Activated CD4-positive, alpha-beta T cell treated with anti-CD3 and anti-CD28 coated beads, Interleukin-2, amount 50 U/mL, for 1 hour (primary cell): ENCODE measurements at regions not wholly inside any gene's neighbourhood (a gene's known extent, or its start where the extent isn't known, plus 50 kb on each side); places are given as distances from the start of the nearest gene placed in this dataset.

Experiments
- DNase-seq: peaks from one replicate; pipeline ENCODE4 v3.0.0-alpha.2; 2020

DNA sequence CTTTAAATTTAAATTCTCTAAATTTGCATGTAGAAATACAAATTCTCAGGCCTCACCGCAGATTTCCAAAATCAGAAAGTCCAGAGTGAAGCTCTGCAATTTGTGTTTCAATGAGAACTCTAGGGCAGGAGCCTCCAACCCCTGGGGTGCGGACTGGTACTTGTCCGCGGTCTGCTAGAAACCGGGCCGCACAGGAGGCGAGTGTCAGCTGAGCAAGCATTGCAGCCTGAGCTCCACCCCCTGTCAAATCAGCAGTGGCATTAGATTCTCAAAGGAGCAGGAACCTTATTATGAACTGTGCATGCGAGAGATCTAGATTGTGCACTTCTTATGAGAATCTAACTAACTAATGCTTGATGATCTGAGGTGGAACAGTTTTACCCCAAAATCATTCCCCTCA lies 203.0 kb upstream of the PCSK2 start:
- no peak for DNase-seq

DNA sequence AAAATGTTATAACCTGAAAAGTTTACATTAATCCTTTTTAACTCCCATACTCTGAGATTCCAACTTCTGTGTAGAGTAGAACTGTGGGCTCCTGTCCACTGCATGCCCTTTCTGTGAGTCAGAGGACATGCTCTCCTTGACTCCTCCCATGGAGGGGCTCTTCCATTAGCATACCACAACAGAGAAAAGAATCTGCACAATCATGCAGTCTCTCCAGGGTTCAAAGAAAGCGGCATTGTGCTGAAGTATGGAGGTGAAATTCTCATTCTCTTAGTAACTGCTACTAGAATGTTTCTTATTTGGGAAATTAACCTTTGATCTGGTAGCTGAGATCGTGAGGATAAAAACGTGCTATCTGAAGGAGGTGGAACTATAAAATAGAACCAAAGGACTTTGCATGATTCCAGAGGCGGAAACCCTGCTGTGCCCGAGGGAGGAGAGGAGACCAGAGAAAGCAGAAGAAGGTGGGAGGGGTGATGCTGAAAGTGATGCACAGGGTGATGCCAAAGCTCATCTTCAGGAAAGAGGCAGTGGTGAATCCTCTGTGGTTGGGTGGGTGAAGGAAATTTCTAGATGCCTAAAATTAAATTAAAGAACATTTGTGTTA lies 202.2 kb upstream of the PCSK2 start:
- DNase-seq: no peak

DNA sequence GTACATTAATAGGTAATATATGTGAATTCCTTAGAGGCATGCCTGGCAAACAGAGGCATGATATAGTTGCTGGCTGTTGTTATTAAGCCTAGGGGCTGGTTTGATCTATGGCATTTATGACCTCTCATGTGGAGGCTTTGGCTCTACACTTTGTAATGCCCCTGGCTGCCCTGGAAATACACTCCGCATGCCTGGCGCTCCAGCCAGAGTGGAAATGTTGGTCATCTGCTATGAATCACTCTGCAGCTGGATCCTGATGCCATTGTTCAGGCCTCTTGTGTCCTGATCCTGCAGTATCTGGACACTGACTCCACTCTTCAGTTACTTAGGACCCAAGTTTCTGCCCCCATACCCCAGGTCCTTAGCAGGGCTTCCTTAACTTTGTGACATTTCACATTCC lies 200.5 kb upstream of the PCSK2 start:
- DNase-seq: no peak

DNA sequence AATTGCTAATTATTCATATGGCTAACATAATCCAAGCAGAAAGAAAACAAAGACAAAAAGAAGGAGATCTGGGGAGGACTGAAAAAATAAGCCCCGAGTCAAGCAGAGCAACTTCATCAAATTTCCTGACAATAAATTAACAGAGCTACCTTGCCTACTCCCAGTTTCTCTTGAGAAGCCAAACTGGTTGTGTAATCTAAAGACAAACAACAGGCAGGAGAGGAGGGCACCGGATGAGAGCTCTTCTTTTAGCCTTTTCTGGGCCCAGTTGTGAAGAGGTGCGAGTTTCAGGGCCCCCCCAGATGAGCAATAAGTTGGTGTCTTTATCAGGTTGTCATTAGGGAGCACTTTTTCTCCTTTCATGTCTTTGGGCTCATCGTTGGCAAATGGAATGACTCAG lies 197.1 kb upstream of the PCSK2 start:
- DNase-seq: no peak

DNA sequence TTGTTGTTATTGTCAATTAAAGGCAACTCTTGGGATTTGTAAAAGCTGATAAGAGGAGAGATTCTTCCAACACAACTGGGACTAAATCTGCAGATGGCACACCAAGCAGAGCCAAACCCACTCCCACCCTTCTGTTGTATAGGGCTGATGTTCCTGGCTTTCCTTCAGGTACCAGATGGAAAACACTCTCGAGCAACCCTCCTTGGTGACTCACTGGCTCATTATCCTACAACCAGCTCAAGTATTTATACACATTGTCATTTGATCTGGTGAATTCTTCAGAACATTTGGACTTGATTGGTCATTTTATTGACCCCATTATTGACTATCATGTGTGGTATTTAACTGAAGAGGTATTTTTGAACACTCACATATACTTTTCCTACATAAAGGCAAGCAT lies 190.3 kb upstream of the PCSK2 start:
- no peak for DNase-seq

DNA sequence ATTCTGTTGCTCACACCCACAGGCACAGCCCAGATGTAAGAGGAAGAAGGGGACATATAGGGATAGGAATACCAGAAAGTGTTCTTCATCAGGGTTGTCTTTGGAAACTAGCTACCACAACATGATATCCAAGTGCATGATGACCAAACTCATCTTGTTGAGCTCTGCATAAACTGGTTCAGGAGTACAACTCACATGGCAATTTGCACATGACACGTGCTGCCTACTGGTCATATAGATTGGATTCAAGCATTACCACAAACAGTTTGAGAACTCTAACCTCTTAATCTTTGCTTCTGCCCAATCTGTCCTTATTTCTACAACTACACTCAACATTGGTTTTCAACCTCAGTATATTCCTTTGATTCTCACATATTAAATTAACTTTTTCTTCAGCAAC lies 184.7 kb upstream of the PCSK2 start:
- no peak for DNase-seq

DNA sequence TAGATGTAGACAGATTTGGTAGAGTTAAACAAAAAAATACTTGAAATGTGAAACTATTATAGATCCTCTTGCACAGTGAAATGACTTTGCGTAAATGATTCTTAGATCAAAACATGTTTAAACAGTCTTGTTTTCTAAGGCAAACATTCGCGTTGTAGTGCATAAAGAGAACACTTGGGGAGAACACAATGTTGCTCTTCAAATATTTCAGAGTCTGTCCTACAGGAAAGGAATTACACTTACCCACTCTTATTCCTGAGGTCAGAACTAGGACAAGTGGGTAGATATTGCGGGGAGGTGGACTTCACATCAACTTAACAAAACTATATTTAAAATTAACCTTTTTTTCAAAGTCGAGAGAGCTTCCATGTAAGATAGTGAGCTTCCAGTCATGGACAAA lies 183.5 kb upstream of the PCSK2 start:
- DNase-seq: no peak

DNA sequence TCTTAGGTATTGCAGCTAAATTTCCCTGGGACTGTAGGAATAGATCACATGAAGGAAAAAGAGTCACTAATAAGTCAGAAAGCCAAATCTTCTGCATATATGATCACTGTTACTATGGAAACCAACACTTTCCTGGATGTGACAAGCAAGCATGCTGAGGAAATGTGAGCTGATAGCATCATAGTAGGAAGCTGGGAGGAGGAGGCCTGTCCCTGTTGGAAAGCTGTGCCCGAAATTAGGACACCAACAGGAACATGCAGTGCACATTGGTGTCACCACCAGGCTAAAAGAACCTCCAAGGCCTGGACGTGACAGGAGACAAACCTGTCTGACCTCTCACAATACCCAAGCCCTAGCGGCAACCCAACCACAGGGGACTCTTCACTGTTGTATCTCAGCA lies 181.9 kb upstream of the PCSK2 start:
- DNase-seq: no peak

DNA sequence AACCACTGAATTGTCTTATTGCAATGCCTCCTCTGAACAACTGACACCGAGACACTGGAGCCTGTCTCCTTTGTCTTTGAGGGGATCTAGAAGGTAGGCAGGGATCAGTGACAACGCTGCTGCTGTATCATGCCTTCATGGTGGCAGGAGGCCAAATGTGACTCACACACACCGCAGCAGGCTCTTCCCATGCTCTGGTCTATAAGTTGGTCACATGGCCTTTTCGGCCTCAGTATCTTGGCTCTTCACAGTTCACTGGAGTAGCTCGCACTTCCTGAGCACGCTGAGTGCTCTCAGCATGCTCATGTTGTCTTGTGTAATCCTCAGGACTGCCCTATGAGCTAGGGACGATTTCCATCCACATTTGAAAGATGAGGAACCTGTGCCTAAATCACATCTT lies 167.4 kb upstream of the PCSK2 start:
- DNase-seq: no peak

DNA sequence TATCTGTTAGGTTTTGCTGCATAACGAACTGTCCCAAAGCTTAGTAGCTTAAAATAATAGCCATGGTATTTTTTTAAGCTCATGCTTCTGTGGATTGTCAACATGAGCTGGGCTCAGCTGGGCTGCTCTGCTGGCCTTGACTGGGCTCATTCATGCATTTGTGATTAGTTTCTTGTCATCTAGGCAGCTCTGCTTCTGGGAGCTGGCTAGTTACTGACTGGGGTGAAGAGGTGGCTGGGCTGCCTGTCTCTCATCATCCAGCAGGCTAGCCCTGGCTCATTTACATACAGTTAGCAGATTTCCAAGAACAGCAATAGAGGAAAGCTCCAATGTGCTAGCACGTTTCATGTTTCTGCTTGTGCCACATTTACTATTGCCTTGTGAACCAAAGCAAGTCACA lies 165.1 kb upstream of the PCSK2 start:
- no peak for DNase-seq

DNA sequence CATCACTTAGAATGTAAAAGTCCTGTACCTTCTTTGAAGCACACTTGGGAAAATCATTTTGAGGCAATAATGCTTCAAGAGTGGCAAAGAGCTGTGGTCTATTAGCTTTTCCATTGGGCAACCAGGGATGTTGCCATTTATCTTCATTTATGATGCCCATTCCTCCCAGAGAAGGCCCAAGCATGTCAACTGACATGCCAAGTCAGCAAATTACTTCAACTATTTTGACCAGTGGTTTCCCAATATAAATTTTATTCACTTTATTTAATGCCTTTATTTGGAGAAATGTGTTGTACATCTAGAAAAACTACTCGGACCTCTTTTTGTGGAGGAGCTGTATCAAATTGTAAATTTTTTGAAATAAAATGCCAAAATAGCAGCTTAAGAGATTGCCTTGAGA lies 164.1 kb upstream of the PCSK2 start:
- no peak for DNase-seq

DNA sequence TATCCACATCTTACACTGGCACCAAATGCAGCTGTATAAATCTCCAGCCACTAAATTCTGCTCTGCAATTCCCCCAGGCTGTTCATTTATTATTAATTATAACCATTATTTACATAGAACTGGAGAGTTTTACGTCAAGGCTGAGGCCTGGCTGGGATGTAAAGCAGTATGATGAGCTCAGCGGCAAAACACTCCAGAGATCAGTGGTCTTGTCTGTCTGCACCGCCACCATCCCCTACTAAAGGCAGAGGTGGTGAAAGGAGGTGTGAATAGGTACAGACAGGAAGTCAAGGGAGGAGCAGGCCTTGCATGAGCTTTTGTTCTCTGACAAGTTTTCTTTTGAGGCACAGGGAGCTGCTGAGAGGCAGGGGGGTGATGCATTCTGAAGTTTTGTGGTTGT lies 159.9 kb upstream of the PCSK2 start:
- no peak for DNase-seq

DNA sequence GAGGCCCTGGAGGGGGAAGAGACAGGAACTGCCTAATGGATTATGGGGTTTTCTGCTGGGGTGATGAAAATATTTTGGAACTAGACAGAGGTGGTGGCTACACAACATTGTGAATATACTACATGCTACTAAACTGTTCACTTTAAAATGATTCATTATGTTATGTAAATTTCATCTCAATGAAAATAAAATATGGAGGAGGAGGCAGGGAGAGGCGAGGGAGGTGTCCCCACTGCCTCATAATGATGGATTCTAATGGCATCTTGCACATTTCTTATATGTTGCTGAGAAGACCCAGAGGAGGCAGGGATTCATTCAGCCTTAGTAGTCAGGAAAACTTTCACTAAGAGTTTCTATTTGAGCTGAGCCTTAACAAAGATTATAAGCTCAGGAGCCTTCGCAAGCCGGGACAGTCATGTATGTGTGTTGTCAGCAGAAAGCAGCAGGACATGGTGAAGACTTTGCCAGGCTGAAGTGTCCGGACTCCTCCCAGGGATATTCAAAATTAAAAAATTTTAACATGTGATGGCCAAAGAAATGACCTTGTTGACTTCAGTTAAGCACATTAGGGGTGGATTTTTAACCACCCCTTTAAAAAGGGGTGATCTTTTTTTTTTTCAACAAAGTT lies 158.6 kb upstream of the PCSK2 start:
- no peak for DNase-seq

DNA sequence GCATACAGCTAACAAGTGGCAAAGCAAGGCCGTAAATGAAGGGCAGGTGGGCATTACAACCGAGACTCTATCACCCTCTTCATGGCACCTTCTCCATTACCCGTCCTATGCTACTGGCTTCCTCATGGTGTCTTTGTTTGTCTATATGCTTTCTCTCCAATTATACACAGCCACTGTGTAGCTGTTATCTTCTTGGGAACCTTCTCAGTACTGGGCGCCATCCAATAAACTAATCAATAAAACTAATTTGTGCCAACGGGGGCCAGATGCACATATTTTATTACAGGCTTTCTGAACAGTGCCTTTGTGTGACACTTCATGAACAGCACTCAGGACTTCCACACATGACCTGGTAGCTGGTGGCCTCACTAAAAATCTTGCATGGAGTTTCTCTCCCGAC lies 149.8 kb upstream of the PCSK2 start:
- no peak for DNase-seq

DNA sequence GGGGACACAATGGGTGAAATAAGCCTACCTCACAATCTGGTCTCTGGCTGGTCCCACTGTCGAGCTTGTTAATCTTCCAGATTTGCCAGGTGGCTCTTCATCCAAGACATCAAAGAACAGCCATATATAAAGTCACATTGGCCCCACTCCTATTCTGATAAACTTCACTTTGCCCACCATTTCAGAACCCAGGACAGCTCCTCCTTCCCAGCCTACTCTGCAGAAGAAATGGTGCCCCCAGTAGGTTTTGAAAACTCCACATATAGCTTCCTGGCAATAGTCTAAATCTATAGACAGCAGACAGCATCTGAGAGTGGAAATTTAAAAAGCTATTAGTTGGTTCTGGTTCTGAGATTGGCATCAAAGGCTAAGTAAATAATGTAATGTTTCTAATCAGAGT lies 143.1 kb upstream of the PCSK2 start:
- no peak for DNase-seq

DNA sequence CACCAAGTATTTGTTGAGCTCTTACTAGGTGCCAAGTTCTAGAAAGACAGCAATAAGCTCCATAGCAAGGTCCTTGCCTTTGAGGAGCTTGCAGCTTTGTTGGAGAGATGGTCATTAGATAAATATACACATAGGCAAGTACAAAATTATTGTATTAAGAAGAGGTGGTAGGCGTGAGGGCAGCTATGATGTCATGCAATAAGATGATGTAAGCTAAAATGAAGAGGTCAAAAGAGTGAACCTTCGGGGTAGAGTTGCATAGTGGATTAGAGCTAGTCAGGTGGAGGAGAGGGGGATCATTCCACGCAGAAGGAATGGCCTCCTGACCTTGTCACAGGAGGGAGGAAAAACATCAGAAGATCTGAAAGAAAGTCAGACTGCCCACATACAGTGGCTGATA lies 141.9 kb upstream of the PCSK2 start:
- no peak for DNase-seq

DNA sequence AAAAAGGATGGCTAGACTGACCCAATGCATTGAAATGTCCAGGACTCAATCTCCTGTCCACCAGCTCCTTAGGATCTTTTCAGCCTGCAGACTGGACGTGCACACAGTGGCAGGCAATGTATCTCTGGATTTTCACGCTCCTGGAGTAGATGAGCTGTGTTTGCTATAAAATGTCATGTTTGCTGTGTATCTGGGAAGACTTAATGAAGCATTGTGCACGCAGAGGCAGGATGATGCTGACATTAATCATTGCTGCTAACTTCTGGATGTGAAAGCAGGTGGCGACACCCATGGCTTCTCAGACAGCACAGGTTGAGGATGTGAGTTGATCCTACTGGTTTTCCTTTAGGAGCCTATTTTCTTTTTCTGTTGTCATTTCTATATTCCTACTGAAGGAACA lies 133.1 kb upstream of the PCSK2 start:
- DNase-seq: no peak

DNA sequence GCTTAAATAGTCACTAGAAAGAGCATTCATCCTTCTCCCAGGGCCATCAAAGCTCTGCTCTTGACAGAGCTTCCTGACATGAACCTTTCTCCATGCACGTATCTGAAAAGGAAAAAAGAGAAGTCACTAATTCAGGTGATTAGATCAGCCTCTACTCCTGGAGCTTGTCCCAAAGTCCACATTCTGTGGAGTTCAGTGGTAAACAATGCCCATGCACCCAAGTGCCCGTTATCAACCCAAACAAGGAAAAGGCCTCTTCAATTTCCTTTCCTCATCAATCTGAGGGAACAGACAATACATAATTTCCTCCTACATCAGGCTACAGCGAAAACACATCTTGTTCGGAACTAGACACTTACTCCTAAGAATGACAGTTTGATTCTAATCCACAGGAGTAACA lies 129.2 kb upstream of the PCSK2 start:
- no peak for DNase-seq

DNA sequence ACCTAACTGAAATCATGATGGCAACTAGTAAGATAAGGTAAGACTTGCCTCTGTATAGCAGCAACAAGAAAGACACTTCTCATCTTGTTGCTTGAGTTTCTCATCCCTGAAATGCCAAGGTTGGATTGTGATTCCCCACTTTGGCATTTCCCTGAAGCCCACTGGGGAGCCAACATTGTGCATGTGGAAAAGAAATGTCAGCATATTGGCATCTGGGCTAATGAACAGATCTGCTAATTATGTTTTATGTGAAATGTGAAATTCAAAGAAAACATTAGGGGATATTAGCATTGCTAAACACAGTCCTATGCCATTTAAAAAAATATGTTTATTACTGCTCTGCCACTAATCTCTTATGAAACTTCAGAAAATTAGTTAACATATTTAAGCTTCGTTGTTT lies 126.3 kb upstream of the PCSK2 start:
- no peak for DNase-seq

DNA sequence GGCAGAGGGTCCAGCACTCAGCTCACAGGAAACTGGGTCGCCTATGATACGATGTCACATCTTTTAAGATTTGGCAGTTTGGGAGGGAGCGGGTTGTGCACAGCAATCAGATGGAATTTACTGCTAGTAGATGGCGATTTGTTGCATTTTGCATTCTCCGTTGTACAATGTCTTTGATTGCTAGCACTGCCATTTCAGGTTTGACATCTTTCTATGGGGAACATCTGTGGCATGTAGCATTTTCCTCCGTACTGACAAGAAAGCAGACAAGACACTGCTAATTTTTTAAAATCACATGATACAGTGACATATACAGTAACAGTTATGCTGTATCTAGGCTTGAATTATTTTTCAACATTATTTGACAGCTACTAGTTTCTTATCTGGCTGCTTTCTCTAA lies 119.7 kb upstream of the PCSK2 start:
- DNase-seq: no peak

DNA sequence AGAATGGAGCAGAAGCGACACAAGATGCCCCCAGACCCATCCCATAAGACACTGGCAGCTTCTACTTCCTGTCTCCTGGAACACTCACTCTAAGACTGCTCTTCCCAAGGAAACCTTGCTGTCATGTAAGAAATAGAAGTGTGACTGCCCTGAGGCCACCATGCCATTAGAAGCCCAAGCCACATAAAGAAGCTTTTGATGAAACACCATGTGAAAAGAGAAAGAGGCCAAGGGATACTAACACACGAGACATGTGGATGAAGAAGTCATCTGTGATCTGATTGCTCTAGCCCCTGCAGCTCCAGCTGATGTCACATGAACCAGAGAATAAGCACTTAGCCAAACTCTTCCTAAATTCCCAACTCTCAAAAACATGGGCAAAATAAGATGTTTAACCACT lies 117.9 kb upstream of the PCSK2 start:
- DNase-seq: no peak

DNA sequence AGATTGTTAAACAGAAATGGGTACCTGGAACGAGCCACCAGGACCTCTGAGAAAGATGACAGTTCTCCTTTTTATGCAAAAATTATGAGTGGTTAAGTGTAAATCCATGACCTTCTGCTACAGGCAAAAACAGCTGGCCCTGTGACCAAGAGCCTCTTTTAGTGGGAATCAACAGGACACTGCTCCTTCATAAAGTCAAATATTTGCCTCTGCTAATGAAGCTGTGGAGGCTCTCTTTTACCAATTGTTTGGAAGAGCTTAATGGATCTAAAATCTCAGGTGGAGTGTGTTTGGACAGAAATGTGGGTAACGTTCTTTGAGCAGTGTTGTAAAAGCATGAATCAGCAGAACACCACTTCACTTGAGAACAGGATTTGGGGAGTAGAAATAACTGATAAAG lies 117.5 kb upstream of the PCSK2 start:
- no peak for DNase-seq

DNA sequence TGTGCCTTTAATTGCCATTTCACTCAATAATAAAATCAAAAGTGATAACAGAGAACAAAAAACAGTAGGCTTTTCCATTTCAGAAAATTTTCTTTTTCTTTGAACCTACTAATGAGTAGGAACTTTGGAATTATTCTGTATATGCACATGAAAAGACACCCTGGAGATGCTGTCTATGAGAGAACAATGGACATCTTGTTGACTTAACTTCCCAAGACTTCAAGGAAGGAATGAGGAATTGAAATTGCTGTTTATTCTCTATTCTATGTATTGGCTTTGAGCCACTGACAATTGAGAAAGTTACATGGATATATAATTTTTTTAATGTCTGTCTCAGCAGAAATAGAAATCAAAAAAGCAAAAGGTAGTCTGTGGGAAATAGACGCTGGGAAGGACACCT lies 98.6 kb upstream of the PCSK2 start:
- DNase-seq: no peak

DNA sequence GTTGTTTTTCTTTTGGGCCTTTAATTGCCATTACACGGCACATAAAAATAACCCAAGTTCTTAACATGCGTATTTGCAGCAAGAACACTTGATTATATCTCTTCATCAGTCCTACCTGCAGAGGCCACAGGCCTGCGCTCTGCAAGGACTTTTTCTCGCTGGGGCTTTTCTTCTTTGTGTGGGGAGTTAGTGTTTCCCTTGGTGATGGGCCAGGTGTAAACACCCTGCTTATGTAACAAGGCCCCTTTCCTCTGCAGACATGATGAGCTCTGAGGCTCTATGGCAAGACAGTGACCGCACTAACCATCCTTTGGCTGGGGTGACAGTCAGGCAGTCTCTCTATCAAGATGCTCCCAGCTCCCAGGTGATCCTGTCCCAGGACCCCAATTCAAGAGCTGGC lies 97.8 kb upstream of the PCSK2 start:
- DNase-seq: no peak

DNA sequence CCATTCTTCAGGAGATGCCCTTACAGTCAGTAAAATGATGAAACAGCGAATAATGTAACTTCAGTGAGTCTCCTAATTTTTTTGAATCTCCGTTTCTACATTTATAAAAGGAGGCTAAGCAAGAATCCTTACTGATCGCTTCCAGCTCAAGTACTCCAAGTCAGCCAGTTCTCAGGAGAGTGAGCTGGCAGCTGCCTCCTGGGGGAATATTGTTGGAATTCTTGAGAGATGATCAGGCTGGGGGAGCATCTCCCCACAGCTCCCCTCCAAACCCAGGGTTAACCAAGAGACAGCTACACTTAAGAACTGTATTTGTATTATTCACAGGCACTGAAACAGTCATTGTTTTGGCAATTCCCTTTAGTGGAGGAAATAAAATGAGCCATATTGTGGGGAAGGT lies 89.1 kb upstream of the PCSK2 start:
- no peak for DNase-seq

DNA sequence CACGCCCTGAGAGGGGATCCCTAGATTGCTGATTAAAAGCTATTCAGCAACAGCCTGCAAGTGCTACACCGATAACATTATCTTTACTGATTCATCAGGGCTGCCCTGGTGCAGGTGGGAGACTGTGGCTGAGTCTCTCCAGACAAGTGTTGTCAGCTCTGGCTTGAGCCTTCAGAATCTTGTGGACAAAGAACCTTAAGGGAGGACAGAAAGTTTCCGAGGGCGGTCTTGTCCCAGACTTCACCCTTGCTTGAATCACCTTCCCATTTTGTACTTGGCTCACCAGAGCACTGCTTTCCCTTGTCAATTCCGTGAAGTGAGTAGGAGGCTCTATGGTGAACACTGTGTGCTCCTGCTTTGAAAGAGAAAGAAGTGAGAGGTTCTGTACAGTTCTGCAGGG lies 88.6 kb upstream of the PCSK2 start:
- DNase-seq: no peak
